ENCODE measurements at regions not wholly inside any gene's neighbourhood (a gene's known extent, or its start where the extent isn't known, plus 50 kb on each side); places are given as distances from the start of the nearest gene placed in this dataset.

DNA sequence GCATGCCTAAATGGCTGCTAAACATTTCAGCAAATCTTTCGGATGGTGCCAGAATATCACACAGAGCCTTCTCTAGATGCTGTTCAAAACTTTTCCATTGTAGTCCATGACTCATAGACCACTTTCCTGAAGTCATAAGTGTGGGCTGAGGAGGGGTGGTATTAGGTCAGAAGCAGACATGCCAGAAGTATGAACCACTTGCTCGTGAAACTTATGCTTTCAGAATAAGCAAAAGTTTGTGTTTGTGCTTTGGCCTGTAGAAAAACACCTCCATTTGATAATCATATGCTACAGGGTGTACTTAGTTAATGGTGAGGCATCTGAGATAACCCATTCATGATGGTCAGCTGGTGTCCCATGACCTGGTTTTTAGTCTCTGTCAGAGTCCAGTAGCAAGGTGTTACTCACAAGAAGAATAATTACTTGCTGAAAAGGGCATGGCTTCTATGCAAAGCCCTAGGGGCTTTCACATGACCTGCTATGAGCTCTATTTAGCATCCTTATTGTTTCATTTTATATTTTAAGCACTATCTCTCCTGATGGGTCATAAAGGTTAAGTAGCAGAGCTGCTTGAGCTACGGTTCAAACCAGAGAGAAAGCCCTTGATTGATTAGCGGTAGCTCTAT, 183.1 kb upstream of the IVNS1ABP start:
- peak; percentile 8 for DNase-seq (ENCODE audit: low spot score)

DNA sequence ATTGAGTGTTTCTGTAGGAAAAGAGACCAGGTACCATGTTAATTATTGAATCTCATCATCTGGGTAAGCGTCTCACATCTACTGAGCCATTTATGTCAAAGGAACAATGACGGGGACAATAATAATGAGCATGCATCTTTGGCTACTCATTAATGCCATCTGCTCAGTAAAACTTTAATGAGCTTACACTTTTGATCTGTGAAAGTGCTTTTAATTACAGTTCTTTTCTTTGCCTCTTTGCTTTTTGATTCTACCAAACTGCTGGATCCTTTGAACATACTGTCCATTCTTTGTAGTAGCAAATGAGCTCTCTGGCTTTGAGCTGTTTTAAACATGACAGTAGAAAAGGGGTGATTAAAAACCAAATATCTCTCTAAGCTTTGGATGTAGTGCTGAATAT, 181.2 kb upstream of the IVNS1ABP start:
- no peak for DNase-seq (ENCODE audit: low spot score)

DNA sequence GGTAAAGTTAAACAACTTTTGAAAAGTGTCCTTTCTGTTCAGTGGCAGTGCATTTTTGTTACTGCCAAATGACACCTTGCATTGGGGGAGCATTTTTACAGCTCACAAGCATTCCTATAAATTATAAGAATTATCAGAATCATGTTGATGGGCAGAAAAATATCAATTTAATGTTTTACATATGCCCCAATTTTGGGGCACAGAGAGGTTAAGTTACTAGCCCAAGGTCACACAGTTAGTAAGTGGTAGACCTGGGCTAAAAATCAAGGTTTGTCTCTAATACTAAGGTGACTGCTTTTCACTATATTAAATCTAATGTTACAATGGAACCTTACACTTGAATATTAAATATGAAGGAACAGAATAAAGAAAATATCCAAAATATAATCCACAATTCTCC, 180.1 kb upstream of the IVNS1ABP start:
- DNase-seq (ENCODE audit: low spot score) = no peak

DNA sequence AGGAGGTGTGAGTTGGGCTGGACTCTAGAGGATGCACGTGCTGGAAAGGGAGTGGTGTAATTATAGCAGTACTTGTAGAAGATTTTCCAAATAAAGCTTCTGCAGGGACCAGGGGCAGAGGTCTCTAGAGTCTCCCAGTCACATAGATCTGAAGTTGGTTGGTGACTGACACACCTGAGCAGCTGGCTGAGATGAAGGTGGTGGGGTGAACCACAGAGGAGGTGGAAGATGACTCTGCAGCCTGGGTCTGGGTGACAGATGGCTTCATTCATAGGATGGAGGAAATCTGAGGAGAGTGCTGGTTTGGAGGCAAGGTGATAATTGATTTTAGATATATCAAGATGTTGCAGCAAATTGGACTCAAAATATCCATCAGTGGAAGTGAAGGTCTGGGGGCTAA, 178.9 kb upstream of the IVNS1ABP start:
- no peak for DNase-seq (ENCODE audit: low spot score)

DNA sequence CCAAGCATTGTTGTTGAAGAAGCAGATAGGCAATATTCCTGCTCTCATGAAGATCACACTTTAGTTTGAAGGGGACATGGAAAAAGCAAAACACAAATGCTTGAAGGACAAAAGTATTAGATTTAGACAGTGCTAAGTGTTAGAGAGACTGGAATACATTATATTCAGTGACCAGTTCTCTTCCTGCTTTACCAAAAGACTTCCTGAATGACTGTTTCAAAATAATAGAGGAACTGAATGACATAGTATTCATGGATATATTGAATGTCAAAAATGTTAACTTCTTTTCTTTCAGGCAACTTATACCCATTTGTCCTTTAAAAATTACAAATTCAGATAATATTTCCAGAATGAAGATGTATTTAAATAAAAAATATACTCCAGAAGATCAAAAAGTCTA, 178.0 kb upstream of the IVNS1ABP start:
- no peak for DNase-seq (ENCODE audit: low spot score)

DNA sequence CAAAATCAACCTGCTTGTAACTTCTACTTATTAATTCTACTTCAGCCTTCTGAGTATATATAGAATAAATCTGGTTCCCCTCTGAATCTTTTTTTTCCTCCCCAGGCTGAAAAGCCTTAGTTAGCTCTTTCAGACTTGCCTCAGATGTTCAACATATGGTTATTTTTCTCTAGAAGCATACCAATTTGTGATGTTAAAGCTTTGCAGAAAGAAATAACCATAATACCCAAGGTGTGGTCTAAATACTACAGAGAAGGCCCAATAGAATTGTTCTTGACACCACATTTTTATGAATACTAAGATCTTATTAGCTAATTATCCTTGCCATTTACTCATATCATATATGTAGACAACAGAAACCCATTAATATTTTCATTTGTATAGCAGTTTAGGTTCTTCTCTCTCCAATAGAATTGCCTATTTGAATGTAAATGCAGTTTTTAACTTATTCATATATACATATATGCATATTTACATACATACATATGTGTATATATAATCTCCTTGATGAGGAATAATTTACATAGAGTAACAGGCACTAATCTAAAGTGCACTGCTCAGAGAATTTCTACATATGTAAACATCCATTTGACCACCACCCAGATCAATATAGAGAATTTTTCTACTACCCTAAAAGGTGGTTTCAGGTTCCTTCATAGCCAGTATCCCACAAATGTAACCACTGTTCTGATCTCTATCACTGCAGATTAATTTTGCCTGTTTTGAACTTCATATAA, 175.2 kb upstream of the IVNS1ABP start:
- DNase-seq (ENCODE audit: low spot score) = no peak

DNA sequence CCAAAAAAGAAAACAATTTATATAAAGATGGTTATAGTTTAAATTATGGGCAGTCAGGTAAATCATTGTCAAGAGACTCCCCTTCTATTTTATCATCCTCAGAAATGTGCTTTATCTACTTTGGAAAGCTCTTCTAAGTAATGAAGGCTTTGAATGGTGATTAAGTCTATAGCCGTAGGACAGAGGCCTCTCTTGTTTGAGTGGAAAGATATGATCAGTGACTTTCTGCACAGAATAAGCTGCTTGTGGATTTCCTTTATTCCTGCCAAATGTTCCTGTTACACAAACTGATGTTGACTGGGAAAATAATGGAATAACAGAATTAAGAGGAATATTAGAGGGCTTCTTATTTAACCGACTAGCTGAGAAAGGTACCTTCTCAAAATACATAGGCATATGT, 174.6 kb upstream of the IVNS1ABP start:
- DNase-seq (ENCODE audit: low spot score) = no peak

DNA sequence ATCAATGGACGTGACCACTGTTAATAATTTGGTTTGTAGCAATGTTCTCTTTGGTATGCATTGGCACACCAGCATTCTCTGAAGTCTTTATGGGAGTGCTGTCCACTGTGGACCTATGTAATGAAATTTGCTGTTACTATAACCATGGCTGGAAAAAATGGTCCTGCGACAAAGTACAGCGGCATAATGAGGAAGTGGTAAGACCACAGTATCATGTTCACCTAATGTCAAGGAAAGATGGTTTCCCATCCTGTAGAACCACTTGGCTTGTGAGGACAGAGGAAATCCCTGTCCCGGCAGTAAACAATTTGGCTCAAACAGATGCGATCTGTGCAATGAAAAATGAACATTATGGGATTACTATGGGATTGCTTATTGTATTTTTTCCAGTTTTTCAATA, 173.9 kb upstream of the IVNS1ABP start:
- no peak for DNase-seq (ENCODE audit: low spot score)

DNA sequence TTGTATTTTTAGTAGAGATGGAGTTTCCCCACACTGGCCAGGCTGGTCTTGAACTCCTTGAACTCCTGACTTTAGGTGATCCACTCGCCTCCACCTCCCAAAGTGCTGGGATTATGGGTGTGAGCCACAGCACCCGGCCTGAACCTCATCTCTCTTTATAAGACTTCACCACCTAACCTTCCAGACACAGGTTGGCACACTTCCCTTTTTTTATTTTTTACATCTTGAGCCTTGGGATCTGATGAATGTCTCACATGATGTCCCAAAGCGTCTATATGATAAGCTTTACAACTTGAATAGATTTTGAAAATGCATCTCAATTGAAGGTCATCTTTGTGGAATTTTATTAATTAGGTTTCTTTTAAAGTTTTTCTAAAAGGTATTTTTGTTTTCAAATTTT, 172.4 kb upstream of the IVNS1ABP start:
- DNase-seq (ENCODE audit: low spot score) = no peak

DNA sequence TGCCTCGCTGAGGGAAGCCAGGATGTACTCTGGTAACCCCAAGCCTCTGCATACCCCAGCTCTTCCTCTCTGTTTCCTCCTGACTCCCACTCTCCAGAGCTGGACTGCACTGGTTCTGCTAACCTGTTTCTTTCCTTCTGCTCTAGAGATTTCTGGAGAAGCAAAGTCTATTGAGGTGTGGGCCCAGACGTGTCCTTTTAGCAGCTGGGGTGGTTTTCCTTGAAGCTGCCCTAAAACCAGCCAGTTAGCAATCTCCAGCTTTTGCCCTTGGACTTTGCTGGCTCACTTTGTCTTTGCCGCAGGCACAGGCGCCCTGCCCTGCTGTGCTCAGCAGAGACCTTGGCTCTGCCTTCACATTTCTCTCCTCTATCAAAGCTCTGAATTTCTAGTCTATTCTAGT, 171.8 kb upstream of the IVNS1ABP start:
- DNase-seq (ENCODE audit: low spot score) = no peak

DNA sequence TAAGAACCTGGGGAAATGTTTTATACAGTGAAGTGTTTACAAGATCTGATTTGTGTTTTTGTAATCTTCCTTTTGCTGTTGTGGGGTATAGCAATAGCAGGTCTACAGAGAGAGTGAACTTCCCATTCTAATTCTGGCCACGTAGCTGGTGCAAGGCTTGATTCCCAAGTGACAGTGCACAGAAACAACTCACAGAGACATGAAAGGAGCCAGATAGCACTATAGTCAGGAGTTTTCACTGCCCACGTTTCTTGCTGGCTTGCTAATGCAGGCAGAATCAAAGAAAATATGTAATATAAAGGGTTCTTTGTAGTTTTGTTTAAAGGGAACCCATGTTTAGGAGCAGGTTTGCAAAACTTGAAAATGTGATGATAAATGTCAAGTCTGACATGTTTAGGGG, 170.9 kb upstream of the IVNS1ABP start:
- no peak for DNase-seq (ENCODE audit: low spot score)

DNA sequence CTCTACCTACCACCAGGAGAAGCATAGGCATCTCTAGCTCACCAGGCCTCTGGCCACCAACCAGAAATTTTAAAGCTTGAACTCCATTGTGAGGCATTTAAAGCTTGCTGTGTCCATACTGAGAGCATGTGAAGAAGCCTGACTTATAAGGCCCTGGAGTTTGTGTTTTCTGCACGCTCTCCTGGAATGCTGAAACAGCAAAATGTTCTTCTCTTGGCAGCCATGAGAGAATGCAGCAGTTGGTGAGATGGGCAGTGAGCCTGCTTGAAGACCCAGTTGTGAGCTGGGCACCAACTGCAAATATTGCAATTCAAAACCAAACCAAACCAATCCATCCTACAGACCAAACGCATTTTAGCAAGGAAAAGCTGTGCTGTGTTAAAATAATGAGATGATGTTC, 170.0 kb upstream of the IVNS1ABP start:
- DNase-seq (ENCODE audit: low spot score) = no peak

DNA sequence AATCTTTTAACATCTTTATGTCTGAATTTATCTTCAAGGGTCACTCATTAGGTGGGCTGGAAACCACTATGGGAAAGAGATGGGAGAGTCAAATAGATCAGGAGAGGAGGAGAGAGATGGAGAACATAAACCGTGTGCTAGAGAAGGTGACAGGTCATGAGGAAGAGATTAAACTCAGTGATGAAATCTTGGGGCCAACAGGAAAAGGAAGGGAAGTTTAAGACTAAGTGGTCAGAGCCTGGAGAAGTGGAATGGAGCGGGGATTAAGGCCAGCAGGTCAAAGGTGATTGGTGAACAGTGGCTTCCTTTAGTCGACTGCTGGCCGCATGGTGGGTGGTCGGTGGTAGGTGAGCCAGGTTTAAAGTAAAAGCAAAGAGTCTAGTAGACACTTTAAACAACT, 169.3 kb upstream of the IVNS1ABP start:
- no peak for DNase-seq (ENCODE audit: low spot score)

DNA sequence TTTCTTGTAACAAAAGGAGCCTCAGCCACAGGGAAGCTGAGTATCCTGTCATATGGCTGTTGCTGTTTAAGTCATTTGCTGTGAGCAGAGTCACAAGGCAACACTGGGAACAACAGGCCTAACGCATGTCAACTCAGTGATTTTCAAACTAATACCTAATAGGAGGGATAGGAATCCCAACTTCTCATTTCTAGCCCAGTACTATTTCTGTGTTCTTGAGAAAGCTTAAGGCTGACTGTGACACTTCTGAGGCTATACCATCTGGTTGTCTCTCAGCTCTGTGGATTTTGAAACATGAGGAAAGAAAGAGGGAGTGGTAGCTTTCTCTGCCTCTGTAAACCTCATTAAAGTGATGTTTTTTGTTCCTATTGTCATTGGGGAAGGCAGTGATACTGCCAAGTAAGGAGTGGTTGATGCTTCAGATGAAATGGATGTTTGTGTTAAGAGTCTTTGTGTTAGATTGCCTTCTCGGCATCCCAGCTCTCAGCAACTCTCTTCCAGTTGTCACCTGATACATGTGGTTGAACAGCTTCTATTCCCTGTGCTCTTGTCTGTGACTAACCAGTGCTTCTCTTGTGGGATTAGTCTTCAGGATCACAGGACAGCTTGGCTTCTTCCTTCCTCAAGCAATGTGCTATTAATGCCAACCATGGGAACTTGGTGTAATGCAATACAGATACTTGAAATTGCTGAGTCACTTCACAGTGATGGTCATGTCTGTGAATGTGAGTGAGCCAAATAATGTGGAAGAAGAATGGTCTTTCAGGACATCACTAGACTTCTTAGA, 166.8 kb upstream of the IVNS1ABP start:
- DNase-seq (ENCODE audit: low spot score) = peak; percentile 18

DNA sequence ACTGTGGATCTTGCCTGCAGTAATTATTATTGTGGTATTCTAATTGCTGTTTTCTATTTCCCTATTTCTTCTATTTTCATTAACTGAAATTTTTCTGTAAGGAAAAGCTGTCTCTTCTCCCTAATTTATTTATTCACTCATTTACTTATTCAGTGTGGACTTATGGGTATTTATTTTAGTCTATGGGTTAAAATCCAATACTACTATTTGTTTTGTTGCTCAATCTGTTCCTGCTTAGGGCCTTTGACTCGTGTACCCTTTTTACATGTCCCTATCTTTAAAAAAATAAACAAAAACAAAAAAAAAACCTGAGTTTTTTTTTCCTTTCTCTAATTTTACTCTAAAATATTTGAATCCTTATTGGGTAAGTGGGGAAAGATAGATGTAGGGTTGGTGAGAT, 166.2 kb upstream of the IVNS1ABP start:
- DNase-seq (ENCODE audit: low spot score) = no peak

DNA sequence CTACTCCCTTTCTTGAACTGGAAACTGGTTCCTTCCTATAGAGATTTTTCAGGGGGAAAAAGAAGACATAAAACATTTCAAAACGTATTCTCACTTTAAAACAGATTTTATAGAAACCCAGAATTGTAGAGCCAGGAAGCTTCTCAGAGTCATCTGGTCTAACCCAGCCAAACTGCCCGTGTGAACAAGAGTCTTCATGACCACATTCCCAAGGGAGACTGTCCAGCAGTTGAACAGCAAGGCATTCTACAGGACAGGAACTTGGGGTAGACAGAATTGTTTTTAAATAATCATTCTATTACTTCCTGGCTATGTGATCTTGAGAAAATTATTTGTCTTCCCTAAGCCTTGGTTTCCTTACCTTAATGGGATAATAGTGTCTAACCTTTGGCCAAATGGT, 163.5 kb upstream of the IVNS1ABP start:
- DNase-seq (ENCODE audit: low spot score) = no peak

DNA sequence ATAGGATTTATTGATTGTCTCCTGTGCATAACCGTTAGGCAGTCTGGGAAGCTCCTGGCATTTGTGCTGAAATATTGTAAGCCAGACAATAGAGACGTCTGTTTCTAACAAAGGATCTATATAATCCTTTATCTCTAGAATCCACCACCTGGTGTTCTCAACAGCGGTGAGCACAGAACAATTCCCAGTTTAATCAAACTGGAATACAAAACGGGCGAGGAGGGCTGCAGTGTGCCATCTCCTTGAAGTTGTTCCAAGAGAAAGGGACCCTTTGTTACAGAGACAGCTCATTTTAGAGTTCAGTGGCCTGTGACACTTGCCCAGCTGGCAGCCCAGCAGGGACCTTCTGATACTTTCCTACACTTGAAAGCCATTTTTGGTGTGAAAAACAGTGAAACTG, 162.8 kb upstream of the IVNS1ABP start:
- no peak for DNase-seq (ENCODE audit: low spot score)

DNA sequence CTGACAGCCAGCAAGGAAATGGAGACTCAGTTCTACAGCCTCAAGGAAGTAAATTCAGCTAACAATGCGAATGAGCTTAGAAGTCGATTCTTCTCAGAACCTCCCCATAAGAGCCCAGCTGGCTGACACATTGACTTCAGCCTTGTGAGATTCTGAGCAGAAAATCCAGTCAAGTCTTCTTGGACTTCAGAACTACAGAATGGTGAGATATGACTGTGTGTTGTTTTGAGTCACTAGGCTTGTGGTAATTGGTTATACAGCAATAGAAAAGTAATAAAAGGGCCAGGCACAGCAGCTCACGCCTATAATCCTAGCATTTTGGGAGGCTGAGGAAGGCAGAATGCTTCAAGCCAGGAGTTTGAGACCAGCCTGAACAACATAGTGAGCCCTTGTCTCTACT, 161.8 kb upstream of the IVNS1ABP start:
- no peak for DNase-seq (ENCODE audit: low spot score)

DNA sequence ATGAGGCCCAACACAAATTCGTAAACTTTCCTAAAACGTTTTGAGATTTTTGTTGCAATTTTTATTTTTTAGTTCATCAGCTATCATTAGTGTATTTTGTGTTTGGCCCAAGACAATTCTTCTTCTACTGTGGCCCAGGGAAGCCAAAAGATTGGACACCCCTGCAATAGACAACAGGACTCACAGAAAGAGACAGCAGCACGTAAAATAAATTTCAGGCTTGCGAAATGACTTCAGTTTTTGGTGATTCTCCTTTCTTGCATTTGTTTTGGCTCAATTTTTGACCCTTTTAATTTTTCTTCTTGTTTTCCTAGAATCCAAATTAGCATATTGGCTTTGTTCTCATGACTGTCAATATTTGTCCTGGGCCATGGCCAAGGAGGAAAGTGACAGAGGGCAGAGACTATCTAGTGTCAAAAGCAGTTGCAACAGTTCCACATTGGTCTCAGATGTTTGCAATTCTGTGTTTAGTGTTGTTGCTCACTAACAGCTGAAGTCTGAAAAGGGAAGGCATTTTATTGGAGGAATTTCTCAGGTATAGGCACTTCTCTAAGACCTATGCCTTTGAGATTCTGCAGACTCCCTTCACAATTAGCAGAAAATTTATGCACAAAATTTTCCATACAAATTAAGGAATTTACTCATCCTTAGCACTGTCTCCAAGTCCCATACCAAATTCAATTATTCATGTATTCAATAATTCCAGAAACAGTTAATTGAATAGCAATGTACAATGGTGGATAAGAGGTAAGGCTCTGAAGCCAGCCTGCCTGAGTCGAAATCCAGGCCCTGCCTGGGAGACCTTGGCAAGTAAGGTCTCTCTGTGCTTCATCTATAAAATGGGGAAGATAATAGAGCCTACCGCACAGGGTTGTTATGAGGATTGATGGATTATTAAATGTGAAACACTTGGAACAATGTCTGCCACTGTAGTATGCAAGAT, 160.9 kb upstream of the IVNS1ABP start:
- no peak for DNase-seq (ENCODE audit: low spot score)

DNA sequence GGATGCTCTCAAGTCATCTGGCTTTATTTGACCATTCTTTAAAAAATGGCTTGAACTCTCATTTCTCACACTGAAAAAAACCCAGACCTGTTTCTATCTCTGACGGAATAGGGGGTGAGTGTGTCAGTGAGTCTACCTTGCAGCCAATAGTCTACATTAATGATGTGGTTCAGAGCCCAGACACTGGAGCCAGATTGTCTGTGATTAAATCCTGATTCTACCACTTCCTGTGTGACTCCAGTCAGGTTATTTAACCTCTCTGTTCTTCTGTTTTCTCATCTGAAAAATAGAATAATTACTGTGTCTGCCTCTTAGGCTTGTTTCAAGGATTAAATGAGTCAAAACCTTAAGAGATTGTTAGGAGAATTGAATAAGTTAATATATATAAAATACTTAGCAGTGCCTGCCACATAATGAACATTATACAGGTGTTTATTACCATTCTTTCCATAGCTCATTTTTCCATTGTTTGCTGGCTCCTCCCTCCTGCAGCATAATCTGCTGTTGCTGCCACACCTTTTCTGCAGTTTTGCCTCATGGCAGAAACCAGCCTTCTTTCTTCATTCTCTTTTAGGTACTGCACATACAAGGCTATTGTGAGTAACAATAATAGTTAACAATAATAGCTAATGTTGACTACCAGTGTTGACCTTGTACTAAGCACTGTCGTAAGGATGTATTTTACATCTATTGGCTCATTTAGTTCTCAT, 157.6 kb upstream of the IVNS1ABP start:
- no peak for DNase-seq (ENCODE audit: low spot score)

DNA sequence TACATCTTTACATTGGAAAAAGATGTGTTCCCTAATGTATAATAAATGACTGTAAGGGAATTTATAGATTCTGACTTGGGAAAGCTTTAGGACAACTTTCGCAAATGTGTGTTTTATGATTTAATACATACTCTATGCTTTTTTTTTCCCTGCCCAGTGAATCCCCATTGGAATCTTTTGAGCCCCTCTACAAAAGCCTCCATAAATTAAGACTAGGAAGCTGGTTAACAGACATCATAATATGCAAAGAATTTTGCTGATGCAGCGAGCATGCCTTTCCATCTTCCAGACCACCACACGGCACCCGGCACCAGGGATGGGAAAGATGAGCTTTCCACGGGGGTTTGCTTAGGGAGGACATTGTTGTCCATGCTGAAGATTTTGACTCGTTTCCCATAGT, 156.1 kb upstream of the IVNS1ABP start:
- DNase-seq (ENCODE audit: low spot score) = no peak

DNA sequence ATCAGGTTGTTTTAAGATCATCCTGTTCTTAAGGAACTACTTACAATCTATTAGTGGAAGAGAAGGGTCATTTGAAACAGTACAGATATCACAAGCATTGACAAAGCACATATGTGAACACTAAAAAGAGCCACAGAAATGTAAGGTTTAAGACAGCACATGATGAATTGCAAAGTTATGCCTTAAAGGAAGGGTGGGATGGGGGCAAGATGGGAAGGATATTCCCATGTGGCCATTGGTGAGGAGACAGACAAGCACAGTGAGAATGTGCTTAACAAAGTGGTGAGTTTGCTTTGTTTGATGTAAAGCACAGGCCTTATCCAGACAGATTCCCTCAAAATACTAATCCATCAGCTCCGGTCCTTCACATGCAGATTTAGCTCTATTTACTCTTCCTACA, 151.6 kb upstream of the IVNS1ABP start:
- no peak for DNase-seq (ENCODE audit: low spot score)
